Mesothelial cell of epicardium (in vitro differentiated cells): ENCODE measurements at regions not wholly inside any gene's neighbourhood (a gene's known extent, or its start where the extent isn't known, plus 50 kb on each side); places are given as distances from the start of the nearest gene placed in this dataset.
A peak's percentile ranks its signal among the peaks of the same experiment; 100 is the strongest.

Experiments
- DNase-seq, 2 experiments: peaks; one replicate each; pipeline ENCODE4 v3.0.0; 2021; ENCODE audit warnings: low spot score in 2 of 2; ENCODE audit not compliant: unreplicated experiment in 2 of 2
- H3K27ac Mint-ChIP-seq: 2 replicates; pipeline ENCODE4 v1.8.0; 2021; ENCODE audit warnings: mixed read lengths
- H3K27me3 Mint-ChIP-seq: 2 replicates; pipeline ENCODE4 v1.8.0; 2021; ENCODE audit warnings: low read depth, mixed read lengths
- H3K36me3 Mint-ChIP-seq: 2 replicates; pipeline ENCODE4 v1.8.0; 2021; ENCODE audit warnings: mixed read lengths
- H3K4me1 Mint-ChIP-seq: 2 replicates; pipeline ENCODE4 v1.8.0; 2021; ENCODE audit warnings: mixed read lengths
- H3K4me3 Mint-ChIP-seq: 2 replicates; pipeline ENCODE4 v1.8.0; 2021; ENCODE audit warnings: mild to moderate bottlenecking, moderate library complexity, mixed read lengths
- H3K9me3 Mint-ChIP-seq: 2 replicates; pipeline ENCODE4 v1.8.0; 2021; ENCODE audit warnings: mixed read lengths
- CTCF ChIP-seq: fragments of 200-600 bp; sonication (generic); IDR thresholded peaks from one replicate; pipeline ENCODE4 v1.5.0; 2021; ENCODE audit warnings: antibody characterized with exemption; ENCODE audit not compliant: unreplicated experiment

- peaks cover 45% of the 10 kb centered on the region for H3K4me1 Mint-ChIP-seq
- no peak for TF ChIP-seq CTCF
- no peak overlapping the region for H3K27ac Mint-ChIP-seq
- H3K4me3 Mint-ChIP-seq, result no peak overlapping the region
- H3K27me3 Mint-ChIP-seq, result peaks cover 72% of the 10 kb centered on the region
- H3K36me3 Mint-ChIP-seq, result no peaks in the 10 kb centered on the region
- no peak for DNase-seq
- H3K9me3 Mint-ChIP-seq, result no peaks in the 10 kb centered on the region
These were observed 197.0 kb upstream of the CFAP20DC start for GRCh38 chr3:59246719-59247401.

- DNase-seq, result no peak
- Mint-ChIP-seq H3K9me3 (no peaks in the 10 kb centered on the region), H3K36me3 (no peaks in the 10 kb centered on the region), H3K4me1 (peaks cover 41% of the 10 kb centered on the region), H3K27ac (peak overlapping the region; percentile 22), H3K27me3 (peaks cover 71% of the 10 kb centered on the region), H3K4me3 (no peak overlapping the region)
- no peak for TF ChIP-seq CTCF
These were observed 196.2 kb upstream of the CFAP20DC start for GRCh38 chr3:59245859-59246501.

- Mint-ChIP-seq H3K4me3 (no peak overlapping the region), H3K27ac (peak overlapping the region; percentile 22), H3K4me1 (peaks cover 36% of the 10 kb centered on the region), H3K27me3 (peaks cover 73% of the 10 kb centered on the region), H3K9me3 (no peaks in the 10 kb centered on the region), H3K36me3 (no peaks in the 10 kb centered on the region)
- no peak for TF ChIP-seq CTCF
- no peak for DNase-seq
These were observed 195.6 kb upstream of the CFAP20DC start for GRCh38 chr3:59245300-59245858.

GRCh38 chr3:59244343-59244742, 194.5 kb upstream of the CFAP20DC start:
- peaks cover 72% of the 10 kb centered on the region for H3K27me3 Mint-ChIP-seq
- H3K36me3 Mint-ChIP-seq, result peaks cover under 1% of the 10 kb centered on the region
- no peak for TF ChIP-seq CTCF
- DNase-seq, result no peak
- H3K9me3 Mint-ChIP-seq, result peaks cover under 1% of the 10 kb centered on the region
- H3K27ac Mint-ChIP-seq, result no peak overlapping the region
- no peak overlapping the region for H3K4me3 Mint-ChIP-seq
- H3K4me1 Mint-ChIP-seq, result peaks cover 29% of the 10 kb centered on the region

GRCh38 chr3:59243476-59243875, 193.7 kb upstream of the CFAP20DC start:
- H3K4me3 Mint-ChIP-seq, result no peak overlapping the region
- peaks cover 2% of the 10 kb centered on the region for H3K36me3 Mint-ChIP-seq
- no peak overlapping the region for H3K27ac Mint-ChIP-seq
- no peak for DNase-seq
- no peak for TF ChIP-seq CTCF
- peaks cover 72% of the 10 kb centered on the region for H3K27me3 Mint-ChIP-seq
- peaks cover 29% of the 10 kb centered on the region for H3K4me1 Mint-ChIP-seq
- peaks cover 3% of the 10 kb centered on the region for H3K9me3 Mint-ChIP-seq
